NB4 (cell line): ENCODE measurements at regions not wholly inside any gene's neighbourhood (a gene's known extent, or its start where the extent isn't known, plus 50 kb on each side); places are given as distances from the start of the nearest gene placed in this dataset.

Experiments used
- CTCF ChIP-seq: IDR thresholded peaks from one replicate; pipeline ENCODE4 v1.5.1; 2012; ENCODE audit warnings: low read depth, low read length
- POLR2A ChIP-seq: IDR thresholded peaks from 2 replicates; pipeline ENCODE4 v1.6.1; 2011; ENCODE audit warnings: mild to moderate bottlenecking; ENCODE audit not compliant: insufficient read length; ENCODE audit errors: extremely low read depth

- TF ChIP-seq CTCF (no peak), POLR2A (no peak)
These were observed 440.1 kb downstream of the NUF2 start for GRCh38 chr1:163761898-163762297.
